Stimulated activated CD4-positive, alpha-beta T cell treated with anti-CD3 and anti-CD28 coated beads, Interleukin-12 subunit alpha, Interleukin-12 subunit beta, amount 100 ng/mL, for 4 hours (primary cell): ENCODE measurements at regions not wholly inside any gene's neighbourhood (a gene's known extent, or its start where the extent isn't known, plus 50 kb on each side); places are given as distances from the start of the nearest gene placed in this dataset.
"Not testable (repeated sequence)": the region's sequence is repeated elsewhere in the genome, so short reads cannot be mapped to it uniquely, and the experiment has no call there.

Source experiments
- DNase-seq: peaks from one replicate; pipeline ENCODE4 v3.0.0-alpha.2; 2020

DNA sequence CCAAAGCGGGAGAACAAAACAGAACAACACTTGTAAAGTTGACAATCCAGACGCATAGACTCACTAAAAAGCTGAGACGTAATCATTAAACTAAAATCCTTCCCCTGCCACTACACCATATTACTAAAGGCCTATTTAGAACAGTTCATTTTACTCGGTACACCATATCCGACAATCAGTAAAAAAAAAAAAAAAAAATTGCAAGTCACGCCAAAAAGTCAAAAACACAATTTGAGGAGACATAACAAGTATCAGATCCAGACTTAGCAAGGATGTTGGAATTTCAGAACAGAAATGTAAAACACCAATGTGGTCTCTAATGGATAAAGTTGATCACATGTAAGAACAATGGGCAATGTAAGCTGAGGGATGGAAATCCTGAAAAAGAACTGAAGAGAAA is 1899.4 kb downstream of the STIM2 start:
- DNase-seq = no peak

DNA sequence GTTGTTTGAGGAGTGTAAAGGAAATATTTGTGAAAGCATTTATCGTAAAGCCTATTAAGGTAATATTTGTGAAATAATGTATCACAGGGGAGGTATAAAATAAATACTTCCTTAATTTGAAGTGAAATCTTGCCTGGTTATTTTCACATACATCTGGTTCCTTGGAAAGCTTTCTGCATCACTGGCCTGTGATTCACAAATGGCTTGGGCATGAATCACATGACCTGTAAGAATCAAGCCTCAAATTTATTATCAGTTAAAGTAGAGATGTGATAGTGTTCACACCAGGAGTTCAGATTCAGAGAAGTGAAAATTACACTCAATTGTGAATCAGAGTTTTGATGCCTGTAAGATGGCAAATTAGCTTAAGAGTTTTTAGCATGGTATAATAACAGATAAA is 1911.4 kb downstream of the STIM2 start:
- no peak for DNase-seq

DNA sequence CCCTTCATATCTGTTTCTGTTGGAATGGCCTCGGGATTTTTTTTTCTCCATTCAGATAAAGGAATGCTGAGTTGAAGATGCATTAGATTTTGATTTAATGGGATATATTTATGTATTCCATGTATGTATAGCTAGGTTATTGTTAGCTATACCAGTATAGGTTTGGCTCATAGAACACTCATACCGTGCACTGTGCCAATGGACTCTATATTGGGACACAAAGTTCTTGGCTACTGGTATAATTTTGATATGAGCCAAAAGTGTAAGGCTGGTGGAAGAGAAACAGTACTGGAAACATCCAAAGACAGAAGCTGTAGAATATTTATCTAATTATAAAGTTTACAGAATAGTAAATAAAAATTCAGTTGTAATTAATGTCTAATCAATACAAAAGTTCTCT is 1912.1 kb downstream of the STIM2 start:
- no peak for DNase-seq

DNA sequence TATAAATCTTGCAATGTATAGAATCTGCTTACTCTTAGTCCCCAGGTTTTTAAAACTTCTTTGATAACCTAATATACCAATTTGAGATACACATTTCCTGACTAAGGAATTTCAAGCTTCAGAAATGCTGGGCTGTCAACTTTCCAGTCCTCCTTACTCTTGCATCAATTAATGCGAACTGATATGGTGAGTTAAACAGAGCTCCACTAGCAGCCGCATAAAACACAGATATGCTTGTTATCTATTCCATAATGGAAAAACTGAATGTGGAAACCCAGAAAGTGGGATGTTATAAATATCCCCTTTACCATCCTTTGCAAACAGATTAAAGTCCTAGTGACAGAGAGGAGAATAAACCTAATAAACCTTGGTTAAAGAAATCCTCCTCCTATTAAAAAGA is 1913.7 kb downstream of the STIM2 start:
- no peak for DNase-seq

DNA sequence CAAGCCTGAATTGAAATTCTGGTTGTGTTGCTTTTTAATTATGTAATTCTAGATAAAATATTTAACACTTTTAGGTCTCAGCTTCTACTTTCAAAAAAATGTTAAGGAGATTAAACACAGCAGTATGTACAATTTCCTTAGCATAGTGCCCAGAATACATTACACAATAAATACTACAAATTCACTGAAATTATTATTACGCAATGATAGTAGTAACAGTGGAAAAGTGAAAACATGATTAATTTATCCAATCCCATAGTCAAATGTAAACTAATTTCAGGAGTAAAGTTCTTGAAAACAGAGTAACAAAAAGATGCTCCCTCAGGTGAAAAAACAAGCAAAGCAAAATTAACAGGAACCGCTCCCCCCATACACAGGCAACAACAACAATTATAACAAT is 1915.4 kb downstream of the STIM2 start:
- DNase-seq = no peak

DNA sequence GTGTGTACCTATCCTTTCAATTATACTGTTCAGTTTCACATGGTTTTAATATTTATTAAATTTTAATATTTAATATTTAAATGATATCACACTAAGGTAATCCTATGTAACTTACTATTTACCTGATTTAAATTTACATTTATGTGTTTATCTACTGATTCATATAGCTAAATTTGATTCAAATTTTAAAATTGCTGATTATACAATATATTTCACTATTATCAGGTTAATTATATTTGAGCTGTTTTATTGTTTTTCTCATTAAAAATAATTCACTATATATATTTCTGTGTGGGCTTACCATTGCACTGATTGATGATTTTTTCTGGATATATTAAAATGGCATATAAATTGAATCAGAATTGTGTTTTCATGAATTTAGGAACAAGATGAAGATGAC is 1923.5 kb downstream of the STIM2 start:
- no peak for DNase-seq

DNA sequence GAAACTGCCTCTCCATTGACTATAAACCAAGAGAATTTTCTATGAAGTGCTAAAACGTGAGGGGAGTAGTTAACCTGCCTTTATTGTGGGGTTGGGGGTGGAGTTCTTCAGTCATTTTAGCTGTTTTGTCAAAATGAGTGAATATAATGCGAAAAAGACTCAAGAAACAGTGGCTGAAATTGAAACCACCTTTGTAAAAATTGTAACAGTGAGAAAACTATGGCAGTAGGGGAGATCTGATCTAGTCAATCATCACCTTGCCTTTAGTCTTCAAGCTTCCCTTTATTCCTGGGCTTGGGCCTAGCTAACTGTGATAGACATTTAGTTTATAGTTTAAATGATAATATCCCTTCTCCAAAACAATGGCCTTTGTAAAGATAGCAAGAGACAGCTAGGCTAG is 1927.3 kb downstream of the STIM2 start:
- DNase-seq = no peak

DNA sequence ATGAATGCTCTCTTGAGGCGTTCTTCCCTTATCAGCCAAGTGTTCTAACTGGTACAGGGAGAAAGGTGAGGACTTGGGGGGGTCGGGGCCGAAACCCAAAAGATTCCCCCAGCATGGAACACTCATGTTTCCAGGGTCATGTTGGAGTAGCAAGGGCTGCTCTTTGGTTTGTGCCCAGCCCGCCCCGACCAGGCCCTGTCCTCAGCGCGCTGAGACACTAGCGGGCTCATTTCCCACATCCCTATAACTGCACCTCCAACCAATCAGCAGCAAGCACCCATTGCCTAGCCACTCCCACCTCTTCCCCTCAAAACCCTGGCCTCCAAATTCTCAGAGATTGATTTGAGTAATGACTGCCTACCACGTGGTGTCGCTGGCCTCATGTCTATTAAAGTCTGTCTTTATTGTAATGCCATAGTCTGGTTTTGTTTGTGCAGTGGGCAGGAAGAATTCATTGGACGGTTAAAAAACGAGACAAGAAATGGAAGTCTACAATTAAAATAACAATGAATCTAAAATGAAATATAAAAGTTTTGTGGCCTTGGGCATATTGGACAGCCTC is 1928.4 kb downstream of the STIM2 start:
- no peak for DNase-seq

DNA sequence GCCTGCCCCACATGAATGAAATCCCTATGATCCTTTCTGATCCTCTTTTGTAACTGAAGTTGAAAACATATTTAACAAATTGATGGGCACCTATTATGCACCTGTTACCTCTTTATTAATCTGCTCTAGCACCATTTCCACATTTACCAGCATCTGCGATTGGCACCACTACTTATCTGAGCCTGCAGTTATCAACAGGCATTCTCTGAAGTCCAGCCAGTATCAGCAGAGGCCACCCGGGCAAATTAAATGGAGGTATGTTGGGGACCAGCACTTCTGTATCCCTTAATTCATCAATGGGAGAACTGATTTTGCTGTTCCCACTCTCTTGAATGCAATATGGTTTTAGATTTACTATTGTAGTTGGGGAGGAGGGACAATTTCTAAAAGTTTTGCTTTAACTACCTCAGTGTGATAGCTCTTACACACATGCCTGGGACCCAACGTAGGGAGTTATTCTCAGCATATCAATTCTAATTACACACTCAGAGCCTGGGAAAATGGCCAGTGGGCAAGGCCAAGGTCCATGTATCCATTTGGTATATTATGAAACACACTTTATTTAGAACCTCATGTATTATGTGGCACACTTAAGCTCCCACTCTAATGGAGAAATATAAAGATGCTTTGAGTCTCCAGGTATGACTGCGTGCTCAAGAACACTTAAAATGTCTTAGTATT is 1927.1 kb upstream of the PCDH7 start:
- DNase-seq = no peak

DNA sequence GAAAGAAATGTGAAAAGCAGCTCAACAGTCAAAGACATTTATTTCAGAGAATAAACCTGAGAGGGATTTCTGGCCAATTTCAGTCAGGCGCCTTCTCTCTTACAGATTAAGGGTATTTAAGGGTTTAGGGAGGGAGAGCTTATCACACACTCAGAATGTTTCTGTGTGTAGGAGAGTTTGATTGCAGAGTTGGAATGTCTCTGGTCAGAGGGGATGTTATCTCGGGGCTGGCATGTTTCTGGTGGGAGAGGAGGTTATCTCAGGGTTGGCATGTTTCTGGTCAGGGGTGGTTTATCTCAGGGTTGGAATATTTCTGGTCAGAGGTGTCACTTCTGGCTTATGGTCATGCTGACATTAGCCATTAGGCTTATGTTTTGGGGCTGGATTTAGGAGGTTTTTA is 1920.5 kb upstream of the PCDH7 start:
- no peak for DNase-seq

DNA sequence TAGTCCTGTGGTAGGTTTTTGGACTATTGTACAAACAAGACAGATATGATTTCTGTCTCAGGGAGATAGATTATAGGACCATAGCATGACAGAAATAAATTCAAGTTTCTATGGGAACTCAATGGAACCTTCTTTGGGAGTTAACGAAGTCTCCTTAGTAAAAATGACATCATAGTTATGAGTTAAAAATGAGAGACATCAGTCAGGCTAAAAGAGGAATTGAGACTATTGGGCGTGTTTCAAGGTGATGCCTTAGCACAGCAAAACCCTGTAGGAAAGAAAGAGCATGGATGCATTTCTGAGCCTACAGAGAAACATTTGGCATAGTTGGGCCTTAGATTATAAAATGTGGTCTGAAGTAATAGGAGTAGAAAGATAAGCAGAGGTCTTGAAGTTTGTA is 1909.1 kb upstream of the PCDH7 start:
- DNase-seq = no peak

DNA sequence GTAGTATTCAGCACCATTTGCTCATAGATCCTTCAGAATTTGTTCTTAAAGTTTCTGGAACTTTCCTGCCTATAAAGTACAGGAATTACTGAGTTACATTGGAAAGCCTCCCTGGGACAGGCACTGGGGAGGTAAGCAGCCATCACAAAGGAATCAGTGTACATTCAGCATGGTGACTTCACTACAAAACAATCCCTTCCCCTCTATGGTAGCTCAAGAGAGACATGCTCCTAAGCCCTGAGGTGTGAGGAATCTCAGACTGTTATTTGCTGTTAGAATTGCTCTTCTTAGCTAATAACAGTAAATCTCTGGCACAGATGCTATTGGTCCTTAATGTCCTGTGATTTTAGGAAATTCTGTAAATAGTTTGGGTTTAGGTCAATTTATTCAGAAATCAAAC is 1898.0 kb upstream of the PCDH7 start:
- DNase-seq = no peak

DNA sequence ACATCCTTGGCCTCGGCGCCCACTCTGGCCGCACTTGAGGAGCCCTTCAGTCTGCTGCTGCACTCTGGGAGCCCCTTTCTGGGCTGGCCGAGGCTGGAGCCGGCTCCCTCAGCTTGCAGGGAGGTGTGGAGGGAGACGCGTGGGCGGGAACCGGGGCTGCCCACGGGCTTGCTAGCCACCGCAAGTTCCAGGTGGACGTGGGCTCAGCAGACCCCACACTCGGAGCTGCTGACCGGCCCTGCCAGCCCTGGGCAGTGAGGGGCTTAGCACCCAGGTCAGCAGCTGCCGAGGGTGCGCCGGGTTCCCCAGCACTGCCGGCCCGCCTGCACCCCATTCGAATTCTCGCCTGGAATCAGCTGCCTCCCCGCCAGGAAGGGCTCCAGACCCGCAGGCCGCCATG is 1892.3 kb upstream of the PCDH7 start:
- DNase-seq = no peak

DNA sequence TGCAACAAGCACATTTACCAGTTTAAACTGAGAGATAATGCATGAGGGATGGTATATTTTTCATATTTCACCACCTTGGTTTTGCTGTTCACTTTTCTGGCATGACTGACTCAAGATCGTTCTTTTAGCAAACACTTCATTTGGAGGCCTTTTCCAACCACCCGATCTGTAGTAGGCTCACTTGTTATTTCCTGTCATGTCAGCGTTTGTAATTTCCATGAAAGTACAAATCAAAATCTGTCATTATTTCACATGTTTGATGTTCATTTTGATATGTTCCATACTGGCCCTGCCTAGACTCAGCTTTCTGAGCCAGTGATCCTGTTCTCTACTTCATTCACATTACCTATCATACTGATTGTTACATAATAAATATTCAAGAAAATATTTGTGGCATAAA is 1888.3 kb upstream of the PCDH7 start:
- DNase-seq = no peak

DNA sequence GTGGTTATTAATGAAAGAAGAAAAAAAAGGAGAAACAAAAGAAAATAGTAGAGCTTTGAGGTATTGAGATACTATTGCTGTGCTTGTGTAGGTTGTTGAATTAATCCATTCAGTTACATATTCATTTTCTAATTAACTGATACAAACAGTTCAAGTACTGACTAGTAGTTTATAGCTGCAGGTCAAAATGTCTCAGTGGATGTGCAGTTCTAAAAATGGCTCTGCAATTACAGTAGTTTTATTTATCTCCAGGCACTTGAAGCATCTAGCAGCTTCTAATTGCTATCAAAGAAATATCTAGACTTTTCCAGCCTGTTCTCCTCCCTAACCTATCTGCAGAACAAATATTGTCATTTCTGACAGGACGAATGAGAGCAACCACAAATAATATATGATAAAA is 1887.7 kb upstream of the PCDH7 start:
- no peak for DNase-seq

DNA sequence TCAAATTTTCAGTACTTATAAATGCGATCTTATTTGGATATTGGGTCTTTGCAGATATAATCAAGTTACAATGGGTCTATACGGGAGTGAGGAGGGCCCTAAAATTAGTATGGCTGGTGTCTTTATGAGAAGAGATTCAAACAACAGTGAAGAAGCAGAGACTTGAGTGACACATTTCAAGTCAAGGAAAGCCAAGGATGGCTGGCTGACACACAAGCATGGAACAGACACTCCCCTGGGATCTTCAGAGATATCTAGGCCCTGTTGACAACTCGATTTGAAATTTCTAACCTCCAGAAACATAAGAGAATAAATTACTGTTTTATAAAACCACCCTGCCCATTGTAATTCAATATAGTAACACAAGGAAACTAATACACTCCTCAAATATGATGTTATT is 1886.0 kb upstream of the PCDH7 start:
- no peak for DNase-seq

DNA sequence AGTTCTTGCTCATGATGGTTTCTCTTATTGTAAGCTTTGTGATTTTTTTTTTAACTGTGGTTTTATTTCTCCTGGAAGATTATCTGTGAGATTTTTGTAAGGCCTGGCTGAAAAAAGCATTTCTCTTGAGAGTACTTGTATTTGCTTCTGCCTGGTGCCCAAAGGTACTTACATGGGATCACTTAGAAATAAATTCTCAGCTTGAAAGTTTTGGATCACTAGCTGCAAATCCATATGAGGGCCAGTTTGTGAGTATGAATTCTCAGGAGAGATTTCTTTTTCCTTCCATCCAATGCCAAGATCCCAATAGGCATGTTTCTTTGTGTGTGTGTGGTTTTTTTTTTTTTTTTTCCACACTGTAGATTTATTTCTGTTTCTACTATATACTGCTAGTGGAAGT is 1884.7 kb upstream of the PCDH7 start:
- DNase-seq = no peak

DNA sequence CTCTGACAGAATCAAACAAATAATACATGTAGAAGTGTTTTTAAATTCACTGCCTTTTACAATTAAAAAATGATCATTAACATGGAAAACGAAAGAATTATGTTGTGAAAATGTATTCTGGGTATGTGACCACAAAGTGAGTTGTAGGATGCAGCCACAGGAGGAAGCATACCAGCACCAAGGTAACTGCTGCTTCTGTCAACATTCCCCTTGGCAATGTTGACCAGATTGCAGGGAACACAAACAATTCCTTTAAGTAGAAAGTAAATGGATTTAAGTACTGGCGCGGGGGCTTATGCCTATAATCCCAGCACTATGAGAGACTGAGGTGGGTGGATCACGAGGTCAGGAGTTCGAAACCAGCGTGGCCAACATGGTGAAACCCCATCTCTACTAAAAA is 1877.9 kb upstream of the PCDH7 start:
- DNase-seq = no peak

DNA sequence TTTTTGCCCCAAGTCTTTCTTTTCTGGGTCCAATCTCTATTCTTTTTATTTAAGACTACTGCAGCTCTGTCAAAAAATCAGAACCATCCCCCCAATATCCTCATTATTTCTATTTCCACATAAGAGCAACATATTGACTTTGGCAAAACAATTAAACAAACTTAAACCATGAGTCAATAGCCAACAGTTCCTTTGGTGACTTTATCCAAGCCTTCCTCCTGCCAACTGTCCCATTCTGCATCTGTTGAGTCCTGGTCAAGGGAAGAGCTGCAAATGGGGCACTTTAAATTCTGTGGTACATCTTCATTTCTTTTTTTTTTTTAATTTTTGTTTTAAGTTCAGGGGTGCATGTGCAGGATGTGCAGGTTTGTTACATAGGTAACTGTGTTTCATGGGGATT is 1875.0 kb upstream of the PCDH7 start:
- DNase-seq = no peak

DNA sequence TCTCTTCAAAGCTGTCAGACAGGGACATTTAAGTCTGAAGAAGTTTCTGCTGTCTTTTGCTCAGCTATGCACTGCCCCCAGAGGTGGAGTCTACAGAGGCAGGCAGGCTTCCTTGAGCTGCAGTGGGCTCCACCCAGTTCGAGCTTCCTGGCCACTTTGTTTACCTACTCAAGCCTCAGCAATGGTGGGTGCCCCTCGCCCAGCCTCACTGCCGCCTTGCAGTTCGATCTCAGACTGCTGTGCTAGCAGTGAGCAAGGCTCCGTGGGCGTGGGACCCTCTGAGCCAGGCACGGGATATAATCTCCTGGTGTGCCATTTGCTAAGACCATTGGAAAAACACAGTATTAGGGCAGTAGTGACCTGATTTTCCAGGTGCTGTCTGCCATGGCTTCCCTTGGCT is 1863.1 kb upstream of the PCDH7 start:
- DNase-seq = not testable (repeated sequence)

DNA sequence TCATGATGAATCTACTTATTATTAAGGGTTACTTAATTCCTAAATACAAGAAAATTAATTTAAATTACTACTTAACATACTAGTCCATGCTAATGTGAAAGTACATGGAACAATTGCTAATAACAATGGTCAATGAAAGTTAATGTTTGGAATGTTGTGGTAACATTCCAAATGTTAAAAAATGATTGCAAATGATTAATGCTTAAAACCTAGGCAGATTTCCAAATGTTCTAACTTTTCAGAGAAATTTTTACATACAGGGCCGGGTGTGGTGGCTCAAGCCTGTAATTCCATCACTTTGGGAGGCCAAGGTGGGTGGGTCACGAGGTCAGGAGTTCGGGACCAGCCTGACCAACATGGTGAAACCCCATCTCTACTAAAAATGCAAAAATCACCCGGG is 1851.3 kb upstream of the PCDH7 start:
- no peak for DNase-seq

DNA sequence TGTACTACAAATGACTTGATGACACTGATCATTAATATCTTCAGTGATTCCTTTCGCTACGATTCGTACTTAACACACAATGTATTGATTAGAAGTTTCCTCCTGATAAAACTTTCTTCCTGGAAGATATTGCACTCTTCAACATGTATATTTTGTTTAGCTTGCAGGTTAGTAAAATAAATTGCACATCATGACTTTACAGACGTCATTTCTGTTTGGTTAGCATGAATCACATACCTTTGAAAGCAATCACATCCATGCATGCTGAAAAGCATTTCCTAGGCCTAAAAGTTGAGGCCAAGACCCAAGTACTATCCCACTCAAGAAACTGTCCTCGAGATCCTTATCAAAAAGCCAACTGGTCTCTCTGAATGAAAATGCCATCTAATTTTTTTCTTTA is 1841.0 kb upstream of the PCDH7 start:
- no peak for DNase-seq

DNA sequence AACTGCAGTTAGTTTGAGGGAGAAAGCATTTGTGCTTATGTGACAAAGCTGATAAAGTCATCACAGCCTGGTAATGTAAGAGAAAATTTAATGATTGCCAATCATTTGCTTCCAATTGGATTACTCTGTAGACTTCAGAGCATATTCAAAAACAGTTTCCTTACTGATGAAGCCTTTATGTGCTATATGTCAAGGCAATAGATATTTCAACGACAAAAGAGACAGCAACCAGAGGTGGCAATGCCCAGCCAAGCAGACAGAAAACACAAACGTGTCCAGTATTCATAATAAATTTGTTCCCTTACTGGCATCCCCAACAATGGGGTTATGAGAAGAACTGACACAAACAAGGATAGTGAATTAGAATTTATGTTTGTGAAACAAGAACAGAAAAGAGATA is 1840.3 kb upstream of the PCDH7 start:
- no peak for DNase-seq

DNA sequence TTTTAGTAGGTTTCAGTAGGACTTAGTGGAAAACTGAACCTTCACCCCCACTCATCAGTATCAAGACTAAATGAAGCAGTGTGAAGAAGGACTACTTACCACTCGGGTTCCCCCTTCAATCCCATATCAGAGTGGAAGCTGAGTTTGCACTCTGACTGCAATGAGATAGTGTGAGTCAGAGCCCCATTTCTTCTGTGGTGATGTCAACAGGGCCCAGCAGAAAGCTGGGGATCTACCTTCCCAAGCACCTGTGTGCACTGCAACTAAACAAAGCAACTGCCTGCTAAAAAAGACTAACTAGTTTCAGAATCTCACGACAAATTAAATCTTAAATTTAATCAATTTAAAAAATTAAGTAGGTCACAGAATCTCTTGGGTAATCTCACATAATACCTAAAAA is 1837.0 kb upstream of the PCDH7 start:
- no peak for DNase-seq

DNA sequence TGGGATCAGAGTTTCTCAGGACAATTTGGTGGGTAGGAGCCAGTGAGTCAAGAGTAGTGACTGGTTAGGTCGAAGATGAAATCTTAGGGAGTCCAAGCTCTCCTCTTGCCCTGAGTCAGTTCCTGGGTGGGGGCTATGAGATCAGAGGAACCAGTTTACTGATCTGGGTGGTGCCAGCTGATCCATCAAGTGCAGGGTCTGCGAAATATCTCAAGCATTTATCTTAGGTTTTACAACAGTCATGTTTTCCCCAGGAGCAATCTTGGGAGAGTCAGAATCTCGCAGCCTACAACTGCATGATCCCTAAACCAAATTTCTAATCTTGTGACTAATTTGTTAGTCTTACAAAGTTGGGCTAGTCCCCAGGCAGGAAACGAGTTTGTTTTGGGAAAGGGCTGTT is 1833.2 kb upstream of the PCDH7 start:
- no peak for DNase-seq
